WTC11 (cell line): ENCODE measurements at regions not wholly inside any gene's neighbourhood (a gene's known extent, or its start where the extent isn't known, plus 50 kb on each side); places are given as distances from the start of the nearest gene placed in this dataset.

Experiments
- ATAC-seq: fragments of 200-7000 bp; cut with Tn5 transposase; 2 replicates; pipeline ENCODE4 v1.10.0; 2021; ENCODE audit warnings: mild to moderate bottlenecking, moderate library complexity
- CTCF ChIA-PET: fragments of 300-600 bp; sonication (Branson Sonifier 250); formaldehyde crosslinking; loops from one replicate; lab custom pipeline; 2021; ENCODE audit warnings: antibody characterized with exemption; lab: Charles Lee
- POLR2A ChIA-PET: fragments of 350-600 bp; sonication (Branson Sonifier 250); formaldehyde crosslinking; loops from one replicate; lab custom pipeline; 2021; ENCODE audit warnings: antibody characterized with exemption; lab: Charles Lee
- DNase-seq: peaks from one replicate; pipeline ENCODE4 v3.0.0; 2021; ENCODE audit warnings: low spot score
- H3K27ac Mint-ChIP-seq: 2 replicates; pipeline ENCODE4 v1.8.0; 2021; ENCODE audit warnings: mixed read lengths
- H3K27me3 Mint-ChIP-seq: 2 replicates; pipeline ENCODE4 v1.8.0; 2021; ENCODE audit warnings: low read depth, mild to moderate bottlenecking, moderate library complexity, mixed read lengths
- H3K36me3 Mint-ChIP-seq: 2 replicates; pipeline ENCODE4 v1.8.0; 2021; ENCODE audit warnings: mixed read lengths
- H3K4me1 Mint-ChIP-seq: 2 replicates; pipeline ENCODE4 v1.8.0; 2022; ENCODE audit warnings: mixed read lengths
- H3K4me3 Mint-ChIP-seq: 2 replicates; pipeline ENCODE4 v1.8.0; 2021; ENCODE audit warnings: mild to moderate bottlenecking, moderate library complexity, mixed read lengths
- H3K9me3 Mint-ChIP-seq: 2 replicates; pipeline ENCODE4 v1.8.0; 2021; ENCODE audit warnings: mixed read lengths
- AR ChIP-seq: fragments of 250-450 bp; sonication (Bioruptor Pico); IDR thresholded peaks from 2 replicates; pipeline ENCODE4 v1.9.0; 2021; ENCODE audit warnings: mild to moderate bottlenecking
- ARID4B ChIP-seq: sonication (generic); formaldehyde crosslinking; IDR thresholded peaks from 2 replicates; pipeline ENCODE4 v1.8.0; 2023; ENCODE audit warnings: missing genetic modification reagents, mild to moderate bottlenecking, borderline replicate concordance
- ATF2 ChIP-seq: sonication (generic); formaldehyde crosslinking; IDR thresholded peaks from 2 replicates; pipeline ENCODE4 v1.8.1; 2022; ENCODE audit warnings: low read depth, missing genetic modification reagents, borderline replicate concordance
- ATF3 ChIP-seq: sonication (generic); formaldehyde crosslinking; conservative IDR thresholded peaks from 2 replicates; pipeline ENCODE4 v1.8.1; 2022; ENCODE audit warnings: mild to moderate bottlenecking, missing genetic modification reagents
- CDX4 ChIP-seq: fragments of 250-450 bp; sonication (Bioruptor Pico); IDR thresholded peaks from 2 replicates; pipeline ENCODE4 v1.9.0; 2021; ENCODE audit warnings: moderate library complexity, mild to moderate bottlenecking, inconsistent platforms, borderline replicate concordance
- CREB1 ChIP-seq: sonication (generic); formaldehyde crosslinking; IDR thresholded peaks from 2 replicates; pipeline ENCODE4 v1.8.0; 2023; ENCODE audit warnings: mild to moderate bottlenecking, missing genetic modification reagents
- E2F5 ChIP-seq: sonication (generic); formaldehyde crosslinking; IDR thresholded peaks from 2 replicates; pipeline ENCODE4 v1.8.1; 2022; ENCODE audit warnings: mild to moderate bottlenecking, moderate library complexity, missing genetic modification reagents
- FOXJ3 ChIP-seq: sonication (generic); formaldehyde crosslinking; IDR thresholded peaks from 2 replicates; pipeline ENCODE4 v1.9.0; 2021; ENCODE audit warnings: missing genetic modification reagents, mild to moderate bottlenecking, borderline replicate concordance
- FOXK1 ChIP-seq: sonication (generic); formaldehyde crosslinking; IDR thresholded peaks from 2 replicates; pipeline ENCODE4 v1.8.0; 2022; ENCODE audit warnings: mild to moderate bottlenecking, moderate library complexity, missing genetic modification reagents
- GABPB1 ChIP-seq: sonication (generic); formaldehyde crosslinking; IDR thresholded peaks from 2 replicates; pipeline ENCODE4 v1.8.1; 2023; ENCODE audit warnings: mild to moderate bottlenecking, missing genetic modification reagents
- GTF2I ChIP-seq: fragments of 250-450 bp; sonication (Bioruptor Pico); conservative IDR thresholded peaks from 2 replicates; pipeline ENCODE4 v1.4.0; 2021; ENCODE audit warnings: mild to moderate bottlenecking
- HMGXB4 ChIP-seq: sonication (generic); formaldehyde crosslinking; IDR thresholded peaks from 2 replicates; pipeline ENCODE4 v1.8.1; 2023; ENCODE audit warnings: mild to moderate bottlenecking, moderate library complexity, missing genetic modification reagents
- JUN ChIP-seq: sonication (generic); formaldehyde crosslinking; IDR thresholded peaks from 2 replicates; pipeline ENCODE4 v1.8.0; 2023; ENCODE audit warnings: mild to moderate bottlenecking, missing genetic modification reagents
- NR1H2 ChIP-seq: sonication (generic); formaldehyde crosslinking; IDR thresholded peaks from 2 replicates; pipeline ENCODE4 v1.9.0; 2021; ENCODE audit warnings: mild to moderate bottlenecking, moderate library complexity, missing genetic modification reagents
- PRDM15 ChIP-seq: sonication (generic); formaldehyde crosslinking; IDR thresholded peaks from 2 replicates; pipeline ENCODE4 v1.8.0; 2022; ENCODE audit warnings: missing genetic modification reagents
- RELA ChIP-seq: sonication (generic); formaldehyde crosslinking; IDR thresholded peaks from 2 replicates; pipeline ENCODE4 v1.8.1; 2022; ENCODE audit warnings: missing genetic modification reagents, mild to moderate bottlenecking, borderline replicate concordance
- STAT6 ChIP-seq: sonication (generic); formaldehyde crosslinking; conservative IDR thresholded peaks from 2 replicates; pipeline ENCODE4 v1.8.1; 2023; ENCODE audit warnings: mild to moderate bottlenecking, low read depth, missing genetic modification reagents, moderate library complexity
- TEAD1 ChIP-seq: sonication (generic); formaldehyde crosslinking; IDR thresholded peaks from 2 replicates; pipeline ENCODE4 v1.8.0; 2022; ENCODE audit warnings: mild to moderate bottlenecking, missing genetic modification reagents

GRCh38 chr16:86035906-86036305, 136.9 kb downstream of the IRF8 start:
- Mint-ChIP-seq H3K9me3 (peaks cover 9% of the 10 kb centered on the region), H3K4me3 (no peak overlapping the region), H3K27me3 (peaks cover 5% of the 10 kb centered on the region), H3K36me3 (0 out of 2 replicates have a peak, but pooled peaks cover 2% of the 10 kb centered on the region), H3K27ac (no peak overlapping the region), H3K4me1 (peaks cover 27% of the 10 kb centered on the region)
- POLR2A ChIA-PET, result no interaction called here
- no peak for ATAC-seq
- DNase-seq, result no peak
- CTCF ChIA-PET, result interaction anchor here (5.3 kb wide), 1 partner anchor 9 kb away, joined by 41 read pairs; no protein-coding TSS in a partner anchor
- TF ChIP-seq HMGXB4 (CRISPR knock-in tag), result no peak
- no peak for TF ChIP-seq ARID4B
- TF ChIP-seq JUN (CRISPR knock-in tag), result no peak
- TF ChIP-seq FOXJ3 (CRISPR knock-in tag), result no peak
- no peak for TF ChIP-seq CREB1 (CRISPR knock-in tag)
- TF ChIP-seq TEAD1 (CRISPR knock-in tag), result no peak
- no peak for TF ChIP-seq E2F5
- no peak for TF ChIP-seq ATF3 (CRISPR knock-in tag)
- no peak for TF ChIP-seq GTF2I (CRISPR knock-in tag)
- TF ChIP-seq PRDM15 (CRISPR knock-in tag), result no peak
- no peak for TF ChIP-seq NR1H2 (CRISPR knock-in tag)
- no peak for TF ChIP-seq STAT6 (CRISPR knock-in tag)
- no peak for TF ChIP-seq CDX4
- no peak for TF ChIP-seq FOXK1 (CRISPR knock-in tag)
- TF ChIP-seq GABPB1 (CRISPR knock-in tag), result no peak
- no peak for TF ChIP-seq ATF2 (CRISPR knock-in tag)
- no peak for TF ChIP-seq AR (CRISPR knock-in tag)
- no peak for TF ChIP-seq RELA (CRISPR knock-in tag)
